DND-41 (cell line): ENCODE measurements at regions not wholly inside any gene's neighbourhood (a gene's known extent, or its start where the extent isn't known, plus 50 kb on each side); places are given as distances from the start of the nearest gene placed in this dataset.

ENCODE experiments used
- ATAC-seq: fragments of 200-7000 bp; cut with Tn5 transposase; 3 replicates; pipeline ENCODE4 v1.9.1; 2021; ENCODE audit warnings: low read depth; ENCODE audit not compliant: insufficient read depth
- DNase-seq: peaks from one replicate; pipeline ENCODE4 v3.0.0-alpha.2; 2020
- H2AFZ ChIP-seq: 2 replicates; pipeline ENCODE4 v1.6.0; 2012; ENCODE audit warnings: low read depth, low read length
- H3K27ac ChIP-seq: 2 replicates; pipeline ENCODE4 v1.5.1; 2012; ENCODE audit warnings: low read length, inconsistent platforms
- H3K27me3 ChIP-seq: fragments of 200-600 bp; sonication (generic); 2 replicates; pipeline ENCODE4 v1.6.0; 2012; ENCODE audit warnings: low read length, mild to moderate bottlenecking, inconsistent platforms; ENCODE audit not compliant: insufficient read depth, poor library complexity
- H3K36me3 ChIP-seq: 2 replicates; pipeline ENCODE4 v1.5.1; 2012; ENCODE audit warnings: low read length, inconsistent platforms; ENCODE audit not compliant: insufficient read depth
- H3K4me1 ChIP-seq: 2 replicates; pipeline ENCODE4 v1.5.1; 2012; ENCODE audit warnings: mild to moderate bottlenecking, low read length; ENCODE audit not compliant: insufficient read depth
- H3K4me2 ChIP-seq: 2 replicates; pipeline ENCODE4 v1.6.0; 2012; ENCODE audit warnings: mild to moderate bottlenecking, moderate library complexity, low read length, inconsistent platforms; ENCODE audit not compliant: insufficient read depth
- H3K4me3 ChIP-seq, 2 experiments: fragments of 200-600 bp in 1 of 2; shearing (Covaris generic) in 1 of 2; 2 replicates each; pipeline ENCODE4 v1.5.1; 2012 to 2016; ENCODE audit warnings: inconsistent platforms in 2 of 2, low read length in 2 of 2, mild to moderate bottlenecking in 2 of 2, low read depth in 1 of 2, moderate library complexity in 1 of 2
- H3K79me2 ChIP-seq: 2 replicates; pipeline ENCODE4 v1.6.0; 2012; ENCODE audit warnings: low read length, inconsistent platforms; ENCODE audit not compliant: insufficient read depth
- H3K9ac ChIP-seq: 2 replicates; pipeline ENCODE4 v1.6.0; 2012; ENCODE audit warnings: low read depth, mild to moderate bottlenecking, inconsistent platforms, low read length, moderate library complexity
- H3K9me3 ChIP-seq: 2 replicates; pipeline ENCODE4 v1.5.1; 2012; ENCODE audit warnings: low read length, moderate library complexity, mild to moderate bottlenecking, inconsistent platforms; ENCODE audit not compliant: insufficient read depth, severe bottlenecking
- H4K20me1 ChIP-seq: 2 replicates; pipeline ENCODE4 v1.6.0; 2012; ENCODE audit warnings: low read length; ENCODE audit not compliant: insufficient read depth
- EZH2 ChIP-seq: IDR thresholded peaks from 3 replicates; pipeline ENCODE4 v1.6.1; 2012; ENCODE audit warnings: borderline replicate concordance, low read depth, mild to moderate bottlenecking, moderate library complexity, low read length, inconsistent platforms; ENCODE audit not compliant: severe bottlenecking
- TF ChIP-seq, protein P1 (sequence below): IDR thresholded peaks from 2 replicates; pipeline ENCODE4 v1.5.1; 2012; ENCODE audit warnings: borderline replicate concordance, low read length, moderate library complexity, mild to moderate bottlenecking; ENCODE audit not compliant: poor library complexity, severe bottlenecking; ENCODE audit errors: extremely low read depth

GRCh38 chr4:74545448-74545847 lies 100.5 kb downstream of the AREG start:
- no peak for TF ChIP-seq EZH2
- TF ChIP-seq, protein P1, sequence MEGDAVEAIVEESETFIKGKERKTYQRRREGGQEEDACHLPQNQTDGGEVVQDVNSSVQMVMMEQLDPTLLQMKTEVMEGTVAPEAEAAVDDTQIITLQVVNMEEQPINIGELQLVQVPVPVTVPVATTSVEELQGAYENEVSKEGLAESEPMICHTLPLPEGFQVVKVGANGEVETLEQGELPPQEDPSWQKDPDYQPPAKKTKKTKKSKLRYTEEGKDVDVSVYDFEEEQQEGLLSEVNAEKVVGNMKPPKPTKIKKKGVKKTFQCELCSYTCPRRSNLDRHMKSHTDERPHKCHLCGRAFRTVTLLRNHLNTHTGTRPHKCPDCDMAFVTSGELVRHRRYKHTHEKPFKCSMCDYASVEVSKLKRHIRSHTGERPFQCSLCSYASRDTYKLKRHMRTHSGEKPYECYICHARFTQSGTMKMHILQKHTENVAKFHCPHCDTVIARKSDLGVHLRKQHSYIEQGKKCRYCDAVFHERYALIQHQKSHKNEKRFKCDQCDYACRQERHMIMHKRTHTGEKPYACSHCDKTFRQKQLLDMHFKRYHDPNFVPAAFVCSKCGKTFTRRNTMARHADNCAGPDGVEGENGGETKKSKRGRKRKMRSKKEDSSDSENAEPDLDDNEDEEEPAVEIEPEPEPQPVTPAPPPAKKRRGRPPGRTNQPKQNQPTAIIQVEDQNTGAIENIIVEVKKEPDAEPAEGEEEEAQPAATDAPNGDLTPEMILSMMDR = no peak
- Histone ChIP-seq H4K20me1 (no peaks in the 10 kb centered on the region), H3K27me3 (no peaks in the 10 kb centered on the region), H3K27ac (no peak overlapping the region), H2AFZ (no peak overlapping the region), H3K36me3 (no peaks in the 10 kb centered on the region), H3K9ac (no peak overlapping the region), H3K4me2 (no peak overlapping the region), H3K4me3 (no peak overlapping the region), H3K4me1 (no peaks in the 10 kb centered on the region), H3K79me2 (no peaks in the 10 kb centered on the region), H3K9me3 (no peaks in the 10 kb centered on the region)
- no peak for ATAC-seq
- DNase-seq = no peak

GRCh38 chr4:74546057-74546456 lies 101.1 kb downstream of the AREG start:
- no peak overlapping the region for H3K4me2 ChIP-seq
- DNase-seq (no peak), ATAC-seq (no peak)
- H3K4me1 ChIP-seq = no peaks in the 10 kb centered on the region
- H3K9ac ChIP-seq = no peak overlapping the region
- H3K27ac ChIP-seq = no peak overlapping the region
- H3K9me3 ChIP-seq = no peaks in the 10 kb centered on the region
- TF ChIP-seq, protein P1 = no peak
- no peak for TF ChIP-seq EZH2
- H3K36me3 ChIP-seq = no peaks in the 10 kb centered on the region
- H3K4me3 ChIP-seq = no peak overlapping the region
- no peaks in the 10 kb centered on the region for H3K79me2 ChIP-seq
- H3K27me3 ChIP-seq = no peaks in the 10 kb centered on the region
- no peaks in the 10 kb centered on the region for H4K20me1 ChIP-seq
- no peak overlapping the region for H2AFZ ChIP-seq

- H3K4me2 ChIP-seq = no peak overlapping the region
- DNase-seq = no peak
- no peaks in the 10 kb centered on the region for H3K36me3 ChIP-seq
- no peaks in the 10 kb centered on the region for H3K79me2 ChIP-seq
- no peak overlapping the region for H3K27ac ChIP-seq
- H3K9me3 ChIP-seq = no peaks in the 10 kb centered on the region
- no peak for ATAC-seq
- no peak for TF ChIP-seq EZH2
- TF ChIP-seq, protein P1 = no peak
- no peaks in the 10 kb centered on the region for H3K4me1 ChIP-seq
- no peaks in the 10 kb centered on the region for H4K20me1 ChIP-seq
- no peak overlapping the region for H2AFZ ChIP-seq
- H3K9ac ChIP-seq = no peak overlapping the region
- H3K4me3 ChIP-seq = no peak overlapping the region
- H3K27me3 ChIP-seq = no peaks in the 10 kb centered on the region
Observed at GRCh38 chr4:74547042-74547441, 102.1 kb downstream of the AREG start.

DNA sequence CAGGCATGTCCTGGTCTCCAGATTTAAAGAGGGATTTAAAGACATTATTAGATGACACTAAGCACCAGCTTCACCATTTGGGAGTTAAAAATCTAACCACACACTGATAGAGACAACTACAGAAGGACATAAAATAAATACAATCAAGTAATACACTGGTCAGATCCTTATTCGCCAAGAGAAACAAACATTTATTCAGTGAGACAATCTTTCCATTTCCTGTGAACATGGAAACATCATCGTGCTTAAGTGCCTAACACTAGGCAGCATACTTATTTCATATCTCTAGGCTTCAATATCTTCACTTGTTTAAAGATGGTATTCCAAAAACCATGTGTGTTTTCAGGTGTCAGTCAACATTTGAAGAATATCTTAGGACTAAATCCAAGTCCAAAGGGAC lies 103.6 kb downstream of the AREG start:
- Histone ChIP-seq H3K4me2 (no peak overlapping the region), H3K27me3 (no peaks in the 10 kb centered on the region), H2AFZ (no peak overlapping the region), H3K4me1 (no peaks in the 10 kb centered on the region), H3K9ac (no peak overlapping the region), H3K4me3 (no peak overlapping the region), H3K79me2 (no peaks in the 10 kb centered on the region), H3K27ac (no peak overlapping the region), H3K9me3 (no peaks in the 10 kb centered on the region), H3K36me3 (no peaks in the 10 kb centered on the region), H4K20me1 (no peaks in the 10 kb centered on the region)
- DNase-seq = no peak
- TF ChIP-seq EZH2 = no peak
- TF ChIP-seq, protein P1 = no peak
- ATAC-seq = no peak
